PC-9 (cell line): ENCODE measurements at regions not wholly inside any gene's neighbourhood (a gene's known extent, or its start where the extent isn't known, plus 50 kb on each side); places are given as distances from the start of the nearest gene placed in this dataset.

ENCODE experiments used
- BruUV-seq: library from RNA; stranded (reverse); fragments of 400-500 nt; replicated peaks from 2 replicates; lab custom pipeline; 2021; lab: Mats Ljungman, UMichigan
- CTCF ChIA-PET: fragments of 300-600 bp; sonication (Branson Sonifier 250); formaldehyde crosslinking; loops from one replicate; lab custom pipeline; 2022; ENCODE audit warnings: antibody characterized with exemption; lab: Charles Lee
- POLR2A ChIA-PET: fragments of 300-600 bp; sonication (Branson Sonifier 250); formaldehyde crosslinking; loops from one replicate; lab custom pipeline; 2022; ENCODE audit warnings: antibody characterized with exemption; ENCODE audit not compliant: unreplicated experiment; lab: Charles Lee
- DNase-seq, 2 experiments: peaks; one replicate each; pipeline versions ENCODE4 v3.0.0 to v3.0.0-alpha.2; 2015 to 2022; ENCODE audit warnings: mixed read lengths in 1 of 2
- H2AFZ ChIP-seq: fragments of 200-600 bp; sonication (generic); 2 replicates; pipeline ENCODE4 v1.8.1; 2017; ENCODE audit warnings: antibody characterized with exemption
- H3F3A ChIP-seq: fragments of 200-600 bp; sonication (generic); 2 replicates; pipeline ENCODE4 v1.8.1; 2017; ENCODE audit warnings: antibody characterized with exemption, mild to moderate bottlenecking, low read depth; ENCODE audit not compliant: insufficient read depth
- H3K27ac ChIP-seq: fragments of 200-600 bp; sonication (generic); 2 replicates; pipeline ENCODE4 v1.6.1; 2016; ENCODE audit warnings: mixed run types
- H3K27me3 ChIP-seq: fragments of 200-600 bp; sonication (generic); 2 replicates; pipeline ENCODE4 v1.6.1; 2016; ENCODE audit warnings: low read depth, mixed run types; ENCODE audit not compliant: insufficient read depth
- H3K36me3 ChIP-seq: fragments of 200-600 bp; sonication (generic); 2 replicates; pipeline ENCODE4 v1.6.1; 2016; ENCODE audit warnings: low read depth, mixed run types
- H3K4me1 ChIP-seq: fragments of 200-600 bp; sonication (generic); replicated peaks from 2 replicates; pipeline ENCODE4 v1.6.1; 2016; ENCODE audit warnings: mixed run types; ENCODE audit not compliant: insufficient read depth
- H3K4me2 ChIP-seq: fragments of 200-600 bp; sonication (generic); 2 replicates; pipeline ENCODE4 v1.6.1; 2017; ENCODE audit warnings: mixed run types
- H3K4me3 ChIP-seq: fragments of 200-600 bp; sonication (generic); 2 replicates; pipeline ENCODE4 v1.6.1; 2016; ENCODE audit warnings: mixed run types
- H3K79me2 ChIP-seq: fragments of 200-600 bp; sonication (generic); 2 replicates; pipeline ENCODE4 v1.6.1; 2017; ENCODE audit warnings: low read depth, mixed run types
- H3K9me2 ChIP-seq: fragments of 200-600 bp; sonication (generic); 2 replicates; pipeline ENCODE4 v1.8.1; 2017; ENCODE audit warnings: mild to moderate bottlenecking; ENCODE audit not compliant: insufficient read depth
- H3K9me3 ChIP-seq: fragments of 200-600 bp; sonication (generic); 2 replicates; pipeline ENCODE4 v1.8.1; 2016; ENCODE audit warnings: low read depth; ENCODE audit not compliant: insufficient read depth
- H4K20me1 ChIP-seq: fragments of 200-600 bp; sonication (generic); 2 replicates; pipeline ENCODE4 v1.8.1; 2017; ENCODE audit not compliant: insufficient read depth
- EZH2 ChIP-seq: fragments of 200-600 bp; sonication (generic); IDR thresholded peaks from 2 replicates; pipeline ENCODE4 v1.8.0; 2017; ENCODE audit warnings: antibody characterized with exemption, low read depth
- intact Hi-C: fragments of 100-400 bp; cut with micrococcal nuclease; formaldehyde crosslinking; loops from one replicate; pipeline ENCODE4 v1.10.0; 2022; ENCODE audit not compliant: unreplicated experiment
- TF ChIP-seq, protein P1 (sequence below): fragments of 200-600 bp; sonication (generic); conservative IDR thresholded peaks from 2 replicates; pipeline ENCODE4 v1.6.1; 2017; ENCODE audit warnings: mixed run types, antibody characterized with exemption, mild to moderate bottlenecking, moderate library complexity

DNA sequence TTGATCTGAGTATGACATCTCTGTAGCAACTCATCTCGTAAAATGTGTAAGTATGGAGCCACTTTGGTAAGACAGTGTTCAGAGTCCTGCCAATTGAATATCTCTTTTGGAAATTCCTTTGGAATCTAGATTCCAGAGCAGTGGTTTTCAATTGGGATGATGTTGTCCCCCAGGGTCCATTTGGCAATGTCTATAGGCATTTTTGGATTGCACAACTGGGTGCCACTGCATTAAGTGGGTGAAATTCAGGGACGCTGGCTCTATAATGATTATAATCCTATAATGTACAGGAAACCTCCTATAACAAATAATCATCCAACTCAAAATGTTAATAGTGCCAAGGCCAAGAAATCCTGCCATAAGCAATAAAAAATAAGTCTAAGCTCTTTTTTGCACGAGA lies 404.8 kb upstream of the RAG2 start:
- TF ChIP-seq, protein P1, sequence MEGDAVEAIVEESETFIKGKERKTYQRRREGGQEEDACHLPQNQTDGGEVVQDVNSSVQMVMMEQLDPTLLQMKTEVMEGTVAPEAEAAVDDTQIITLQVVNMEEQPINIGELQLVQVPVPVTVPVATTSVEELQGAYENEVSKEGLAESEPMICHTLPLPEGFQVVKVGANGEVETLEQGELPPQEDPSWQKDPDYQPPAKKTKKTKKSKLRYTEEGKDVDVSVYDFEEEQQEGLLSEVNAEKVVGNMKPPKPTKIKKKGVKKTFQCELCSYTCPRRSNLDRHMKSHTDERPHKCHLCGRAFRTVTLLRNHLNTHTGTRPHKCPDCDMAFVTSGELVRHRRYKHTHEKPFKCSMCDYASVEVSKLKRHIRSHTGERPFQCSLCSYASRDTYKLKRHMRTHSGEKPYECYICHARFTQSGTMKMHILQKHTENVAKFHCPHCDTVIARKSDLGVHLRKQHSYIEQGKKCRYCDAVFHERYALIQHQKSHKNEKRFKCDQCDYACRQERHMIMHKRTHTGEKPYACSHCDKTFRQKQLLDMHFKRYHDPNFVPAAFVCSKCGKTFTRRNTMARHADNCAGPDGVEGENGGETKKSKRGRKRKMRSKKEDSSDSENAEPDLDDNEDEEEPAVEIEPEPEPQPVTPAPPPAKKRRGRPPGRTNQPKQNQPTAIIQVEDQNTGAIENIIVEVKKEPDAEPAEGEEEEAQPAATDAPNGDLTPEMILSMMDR: no peak
- no peak for TF ChIP-seq EZH2
- no peaks in the 10 kb centered on the region for H3K9me2 ChIP-seq
- H3K36me3 ChIP-seq: no peaks in the 10 kb centered on the region
- H3K4me3 ChIP-seq: no peak overlapping the region
- no peaks in the 10 kb centered on the region for H3K4me1 ChIP-seq
- intact Hi-C loops: loop anchor here (10.0 kb wide), 1 partner anchor 1792 kb away; no protein-coding TSS in a partner anchor
- no peaks in the 10 kb centered on the region for H3K27me3 ChIP-seq
- ChIA-PET CTCF (no interaction called here), POLR2A (no interaction called here)
- H3K9me3 ChIP-seq: no peaks in the 10 kb centered on the region
- DNase-seq: no peak
- BruUV-seq: no TSS peak
- no peak overlapping the region for H3K4me2 ChIP-seq
- no peaks in the 10 kb centered on the region for H3F3A ChIP-seq
- no peaks in the 10 kb centered on the region for H4K20me1 ChIP-seq
- no peak overlapping the region for H2AFZ ChIP-seq
- H3K79me2 ChIP-seq: no peaks in the 10 kb centered on the region
- H3K27ac ChIP-seq: no peak overlapping the region

DNA sequence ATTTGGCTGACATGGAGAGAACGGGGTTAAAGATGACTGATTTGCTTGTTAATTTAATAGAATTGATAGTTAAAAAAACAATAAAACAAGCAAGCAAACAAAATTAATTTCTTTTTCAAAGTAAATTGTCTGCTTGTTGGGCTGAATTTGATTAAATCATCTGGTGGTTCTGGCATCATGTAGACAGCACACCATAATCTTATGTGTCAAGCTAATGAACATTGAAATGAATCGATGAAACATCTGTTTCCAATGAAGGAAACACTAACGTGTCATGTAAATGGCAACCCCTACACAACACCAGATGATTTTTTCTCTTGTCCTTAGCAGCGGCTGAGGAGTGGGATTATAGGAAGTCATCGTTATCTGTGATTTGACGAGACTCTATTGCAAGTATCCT lies 399.6 kb upstream of the RAG2 start:
- Histone ChIP-seq H3K9me3 (no peaks in the 10 kb centered on the region), H3K4me2 (no peak overlapping the region), H3K79me2 (no peaks in the 10 kb centered on the region), H3K27me3 (no peaks in the 10 kb centered on the region), H3K9me2 (no peaks in the 10 kb centered on the region), H3F3A (no peaks in the 10 kb centered on the region), H3K4me3 (no peak overlapping the region), H3K4me1 (no peaks in the 10 kb centered on the region), H3K36me3 (no peaks in the 10 kb centered on the region), H4K20me1 (no peaks in the 10 kb centered on the region), H2AFZ (no peak overlapping the region), H3K27ac (no peak overlapping the region)
- ChIA-PET POLR2A (no interaction called here), CTCF (no interaction called here)
- no TSS peak for BruUV-seq
- DNase-seq: no peak
- TF ChIP-seq, protein P1: no peak
- no peak for TF ChIP-seq EZH2
- intact Hi-C loops: no loop called here

DNA sequence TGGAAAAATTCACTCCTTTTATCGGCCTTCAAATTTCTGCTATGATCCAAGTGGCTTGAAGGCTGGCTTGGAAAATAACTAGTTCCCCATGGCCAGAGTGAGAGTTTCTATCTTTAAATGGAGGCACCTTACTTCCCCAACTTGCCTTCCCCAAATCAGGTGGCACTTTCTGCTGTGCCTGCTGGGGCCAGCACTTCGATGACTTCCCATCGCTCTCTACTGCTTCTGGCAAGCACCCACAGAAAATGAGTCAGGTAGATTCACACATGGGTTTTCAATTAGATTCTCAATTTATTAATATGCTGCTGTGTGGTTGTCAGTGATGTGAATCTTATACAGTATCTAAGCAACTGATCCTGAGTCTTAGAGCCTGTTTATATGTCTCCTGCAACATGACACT lies 398.8 kb upstream of the RAG2 start:
- Histone ChIP-seq H4K20me1 (no peaks in the 10 kb centered on the region), H3K27me3 (no peaks in the 10 kb centered on the region), H3F3A (no peaks in the 10 kb centered on the region), H3K9me2 (no peaks in the 10 kb centered on the region), H3K36me3 (no peaks in the 10 kb centered on the region), H3K79me2 (no peaks in the 10 kb centered on the region), H3K27ac (no peak overlapping the region), H3K4me1 (no peaks in the 10 kb centered on the region), H2AFZ (no peak overlapping the region), H3K4me2 (no peak overlapping the region), H3K9me3 (no peaks in the 10 kb centered on the region), H3K4me3 (no peak overlapping the region)
- CTCF ChIA-PET: no interaction called here
- intact Hi-C loops: no loop called here
- no peak for DNase-seq
- POLR2A ChIA-PET: no interaction called here
- BruUV-seq: no TSS peak
- TF ChIP-seq, protein P1: no peak
- no peak for TF ChIP-seq EZH2
